ENCODE measurements at regions not wholly inside any gene's neighbourhood (a gene's known extent, or its start where the extent isn't known, plus 50 kb on each side); places are given as distances from the start of the nearest gene placed in this dataset.

DNA sequence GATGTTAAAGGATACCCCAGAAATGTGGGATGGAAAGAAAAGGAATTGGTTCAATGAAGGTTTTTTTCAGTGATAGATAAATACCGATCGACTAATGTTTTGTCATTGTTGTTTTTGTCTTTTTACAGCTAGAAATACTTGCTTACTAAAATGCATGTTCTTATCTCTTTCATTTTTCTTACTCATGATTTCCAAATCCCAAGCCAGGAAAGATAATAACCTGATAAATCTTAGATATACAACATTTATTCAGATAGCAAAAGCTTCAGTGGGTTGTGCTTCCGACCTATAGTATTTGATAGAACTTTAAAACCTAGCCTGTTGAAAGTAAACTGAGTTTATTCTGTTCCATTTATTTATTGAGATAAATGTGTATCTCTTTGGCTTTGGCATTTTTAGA, 187.5 kb downstream of the EDN1 start:
- H3K4me3 ChIP-seq (ENCODE audit: control insufficient read depth, low read depth, low read length): no peak overlapping the region
- DNase-seq (ENCODE audit: low read depth): no peak
- TF ChIP-seq, protein P1, sequence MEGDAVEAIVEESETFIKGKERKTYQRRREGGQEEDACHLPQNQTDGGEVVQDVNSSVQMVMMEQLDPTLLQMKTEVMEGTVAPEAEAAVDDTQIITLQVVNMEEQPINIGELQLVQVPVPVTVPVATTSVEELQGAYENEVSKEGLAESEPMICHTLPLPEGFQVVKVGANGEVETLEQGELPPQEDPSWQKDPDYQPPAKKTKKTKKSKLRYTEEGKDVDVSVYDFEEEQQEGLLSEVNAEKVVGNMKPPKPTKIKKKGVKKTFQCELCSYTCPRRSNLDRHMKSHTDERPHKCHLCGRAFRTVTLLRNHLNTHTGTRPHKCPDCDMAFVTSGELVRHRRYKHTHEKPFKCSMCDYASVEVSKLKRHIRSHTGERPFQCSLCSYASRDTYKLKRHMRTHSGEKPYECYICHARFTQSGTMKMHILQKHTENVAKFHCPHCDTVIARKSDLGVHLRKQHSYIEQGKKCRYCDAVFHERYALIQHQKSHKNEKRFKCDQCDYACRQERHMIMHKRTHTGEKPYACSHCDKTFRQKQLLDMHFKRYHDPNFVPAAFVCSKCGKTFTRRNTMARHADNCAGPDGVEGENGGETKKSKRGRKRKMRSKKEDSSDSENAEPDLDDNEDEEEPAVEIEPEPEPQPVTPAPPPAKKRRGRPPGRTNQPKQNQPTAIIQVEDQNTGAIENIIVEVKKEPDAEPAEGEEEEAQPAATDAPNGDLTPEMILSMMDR (IDR thresholded peaks at IDR 0.05; ENCODE audit: control insufficient read depth, insufficient read depth, low read depth, low read length, missing control alignments): no peak

DNA sequence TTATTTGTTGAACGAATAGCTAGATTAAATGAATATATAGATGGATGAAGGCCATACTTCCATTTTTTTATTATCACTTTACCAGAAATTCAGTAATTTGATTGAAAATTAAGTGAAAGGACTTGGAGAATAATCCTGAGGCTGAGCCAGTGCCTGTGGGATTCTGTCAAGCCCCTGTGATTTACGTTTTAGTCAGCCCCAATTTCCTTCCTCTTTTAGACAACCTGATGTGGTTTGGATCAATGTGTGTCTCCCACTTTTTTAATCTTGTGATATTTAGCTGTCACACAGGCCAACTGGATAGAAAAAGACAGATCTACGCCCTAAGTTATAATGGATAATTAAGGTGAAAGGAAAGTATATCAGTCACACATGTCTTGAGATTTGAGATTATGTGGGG, 188.8 kb downstream of the EDN1 start:
- no peak overlapping the region for H3K4me3 ChIP-seq (ENCODE audit: control insufficient read depth, low read depth, low read length)
- no peak for DNase-seq (ENCODE audit: low read depth)
- TF ChIP-seq, protein P1 (IDR thresholded peaks at IDR 0.05; ENCODE audit: control insufficient read depth, insufficient read depth, low read depth, low read length, missing control alignments): no peak

DNA sequence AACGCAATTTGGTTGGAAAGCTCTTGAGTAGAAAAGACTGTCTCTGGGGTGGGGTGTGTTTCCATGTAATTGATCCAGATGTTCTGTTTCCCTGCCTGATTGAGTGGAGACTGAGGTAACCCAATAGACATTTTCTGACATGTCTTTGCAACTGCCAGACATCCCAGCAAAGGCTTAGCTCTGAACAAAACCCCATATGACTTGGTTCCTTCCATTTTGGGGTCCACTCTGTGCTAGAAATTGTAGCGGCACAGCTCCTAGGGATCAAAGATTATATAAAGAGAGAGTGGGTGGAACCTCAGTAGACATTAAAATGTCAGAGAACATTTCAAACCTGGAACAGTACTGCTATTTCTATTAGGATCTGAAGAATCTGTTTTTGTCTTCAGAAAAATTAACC, 189.3 kb downstream of the EDN1 start:
- no peak overlapping the region for H3K4me3 ChIP-seq (ENCODE audit: control insufficient read depth, low read depth, low read length)
- DNase-seq (ENCODE audit: low read depth): no peak
- TF ChIP-seq, protein P1 (IDR thresholded peaks at IDR 0.05; ENCODE audit: control insufficient read depth, insufficient read depth, low read depth, low read length, missing control alignments): no peak

DNA sequence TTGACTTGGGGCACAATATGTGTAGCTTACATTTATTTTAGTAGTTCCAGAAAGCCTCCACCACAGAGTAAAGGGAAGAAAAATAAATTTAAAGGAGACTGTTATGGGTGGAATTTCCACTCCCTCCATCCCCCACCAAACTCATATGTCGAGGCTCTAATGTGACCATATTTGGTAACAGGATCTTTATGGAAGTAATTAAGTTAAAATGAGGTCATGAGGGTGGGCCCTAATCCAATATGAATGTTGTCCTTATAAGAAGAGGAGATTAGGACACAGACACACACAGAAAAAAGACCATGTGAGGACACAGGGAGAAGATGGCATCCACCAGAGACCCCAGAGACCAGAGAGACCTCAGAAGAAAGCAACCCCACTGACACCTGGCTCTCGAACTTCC, 189.7 kb downstream of the EDN1 start:
- TF ChIP-seq, protein P1 (IDR thresholded peaks at IDR 0.05; ENCODE audit: control insufficient read depth, insufficient read depth, low read depth, low read length, missing control alignments): no peak
- no peak for DNase-seq (ENCODE audit: low read depth)
- no peak overlapping the region for H3K4me3 ChIP-seq (ENCODE audit: control insufficient read depth, low read depth, low read length)

DNA sequence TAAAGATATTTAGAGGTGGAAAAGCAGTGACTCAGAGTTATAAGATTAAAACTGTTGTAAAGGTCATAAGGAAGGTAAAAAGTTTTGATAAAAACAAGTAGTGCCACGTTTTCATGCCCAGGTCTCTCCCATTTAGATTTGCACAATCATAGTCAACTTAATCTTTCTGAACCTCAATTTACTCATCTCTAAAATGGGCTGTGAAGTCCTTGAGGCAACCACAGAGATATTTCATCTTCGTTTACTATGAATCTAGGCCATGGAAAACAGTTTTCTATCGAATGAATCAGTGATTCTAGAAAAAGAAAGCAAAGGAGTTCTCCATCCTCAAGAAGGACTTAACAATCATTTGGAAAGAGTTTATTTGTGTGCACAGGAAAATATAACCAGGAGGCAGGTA, 190.2 kb downstream of the EDN1 start:
- no peak for DNase-seq (ENCODE audit: low read depth)
- TF ChIP-seq, protein P1 (IDR thresholded peaks at IDR 0.05; ENCODE audit: control insufficient read depth, insufficient read depth, low read depth, low read length, missing control alignments): no peak
- H3K4me3 ChIP-seq (ENCODE audit: control insufficient read depth, low read depth, low read length): no peak overlapping the region

DNA sequence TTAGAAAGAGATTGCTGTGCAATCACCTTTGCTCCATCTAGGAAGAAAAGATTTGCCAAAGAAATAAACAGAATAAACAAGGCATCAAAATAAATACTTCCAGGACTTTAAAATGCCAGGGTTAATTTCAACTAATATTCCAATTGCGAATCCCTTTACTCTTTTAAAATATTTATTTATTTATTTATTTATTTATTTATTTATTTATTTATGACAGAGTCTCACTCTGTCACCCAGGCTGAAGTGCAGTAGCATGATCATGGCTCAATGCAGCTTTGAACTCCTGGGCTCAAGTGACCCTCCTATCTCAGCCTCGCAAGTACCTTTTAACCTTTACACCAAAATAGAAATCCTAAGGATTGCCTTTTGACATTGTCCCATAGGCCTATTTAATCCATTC, 191.1 kb downstream of the EDN1 start:
- no peak for DNase-seq (ENCODE audit: low read depth)
- TF ChIP-seq, protein P1 (IDR thresholded peaks at IDR 0.05; ENCODE audit: control insufficient read depth, insufficient read depth, low read depth, low read length, missing control alignments): no peak
- no peak overlapping the region for H3K4me3 ChIP-seq (ENCODE audit: control insufficient read depth, low read depth, low read length)

DNA sequence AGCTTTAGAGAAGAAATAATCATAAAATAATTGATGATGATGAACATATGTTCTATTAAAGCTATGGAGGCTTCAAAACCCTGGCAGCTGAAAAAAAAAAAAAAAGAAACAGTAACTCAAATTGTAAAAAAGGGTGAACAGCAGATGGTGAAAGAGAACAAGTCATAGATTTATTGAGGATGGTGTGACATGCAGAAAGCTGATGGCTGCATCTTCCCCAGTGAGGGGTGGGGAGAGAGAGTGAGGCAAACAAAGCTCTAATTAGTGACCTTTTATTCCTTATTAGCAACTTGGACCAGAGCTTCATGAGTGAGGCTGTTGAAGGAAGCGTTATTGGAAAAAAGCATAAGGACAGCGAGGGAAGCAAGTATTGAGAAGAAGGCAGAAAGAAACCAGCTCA, 191.7 kb downstream of the EDN1 start:
- TF ChIP-seq, protein P1 (IDR thresholded peaks at IDR 0.05; ENCODE audit: control insufficient read depth, insufficient read depth, low read depth, low read length, missing control alignments): no peak
- no peak overlapping the region for H3K4me3 ChIP-seq (ENCODE audit: control insufficient read depth, low read depth, low read length)
- DNase-seq (ENCODE audit: low read depth): no peak
